Erythroblast (primary cell): ENCODE measurements at regions not wholly inside any gene's neighbourhood (a gene's known extent, or its start where the extent isn't known, plus 50 kb on each side); places are given as distances from the start of the nearest gene placed in this dataset.

ENCODE experiments used
- DNase-seq, 2 experiments: peaks; one replicate each; lab custom pipeline; 2025; lab: John Stamatoyannopoulos, UW
- GATA1 ChIP-seq: IDR thresholded peaks from 2 replicates; pipeline ENCODE4 v1.6.1; 2011; ENCODE audit warnings: low read depth, mild to moderate bottlenecking, control low read depth, low read length, moderate library complexity
- POLR2A ChIP-seq: IDR thresholded peaks from 2 replicates; pipeline ENCODE4 v1.6.1; 2011; ENCODE audit warnings: mild to moderate bottlenecking, low read length

DNA sequence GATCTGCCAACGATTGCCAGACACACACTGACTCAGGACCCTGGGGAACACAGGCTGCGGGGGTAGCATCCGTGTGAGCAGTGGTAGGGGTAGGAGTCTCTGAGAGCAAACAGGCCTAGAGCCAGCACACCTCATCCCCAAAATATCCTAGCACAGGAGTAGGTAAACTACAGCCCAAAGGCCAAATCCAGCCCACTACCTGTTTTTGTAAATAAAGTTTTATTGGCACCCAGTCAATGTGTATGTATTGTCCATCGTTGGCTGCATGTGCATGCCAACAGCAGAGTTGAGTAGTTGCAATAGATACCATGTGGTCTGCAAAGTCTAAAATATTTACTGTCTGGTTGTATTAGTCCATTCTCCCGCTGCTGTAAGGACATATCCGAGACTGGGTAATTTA is 55.5 kb upstream of the GPRC5B start:
- DNase-seq = no peak
- TF ChIP-seq GATA1 (no peak), POLR2A (no peak)

DNA sequence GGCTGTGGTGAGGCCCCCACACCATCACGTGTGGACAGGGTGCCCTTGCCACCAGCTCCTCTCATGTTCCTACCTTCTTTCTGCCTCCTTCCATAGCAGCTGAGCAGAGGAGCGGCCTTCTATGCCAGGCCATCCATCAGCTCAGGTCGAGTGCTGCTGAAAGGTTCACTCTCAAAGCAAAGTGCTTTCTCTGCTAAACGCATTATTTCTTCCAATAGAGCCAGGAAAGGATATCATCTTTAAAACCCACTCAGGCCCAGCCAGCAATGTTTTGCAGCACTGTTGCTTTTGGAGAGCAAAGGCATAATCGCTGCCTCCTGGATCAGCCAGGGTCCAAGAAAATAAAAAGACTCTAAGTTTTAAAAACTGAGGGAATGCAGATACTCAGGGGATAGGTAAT is 54.9 kb upstream of the GPRC5B start:
- TF ChIP-seq POLR2A (no peak), GATA1 (no peak)
- DNase-seq = no peak

DNA sequence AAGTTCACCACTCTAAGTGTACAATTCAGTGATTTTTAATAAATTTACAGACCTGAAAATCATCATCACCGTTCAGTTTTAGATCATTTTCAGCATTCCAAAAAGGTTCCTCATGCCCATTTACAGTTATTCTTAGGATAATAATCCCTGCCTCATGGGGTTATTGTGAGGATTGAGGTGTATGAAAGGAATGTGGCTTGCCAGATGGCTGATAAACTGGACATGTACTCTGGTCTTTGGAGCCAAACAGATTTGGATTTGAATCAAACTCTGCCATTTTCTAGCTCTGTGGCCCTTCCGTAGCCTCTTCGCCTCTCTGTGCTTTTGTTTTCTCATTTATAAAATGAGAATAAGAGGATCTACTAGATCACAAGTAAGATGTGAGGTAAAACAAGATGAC is 53.9 kb upstream of the GPRC5B start:
- TF ChIP-seq GATA1 (no peak), POLR2A (no peak)
- no peak for DNase-seq

DNA sequence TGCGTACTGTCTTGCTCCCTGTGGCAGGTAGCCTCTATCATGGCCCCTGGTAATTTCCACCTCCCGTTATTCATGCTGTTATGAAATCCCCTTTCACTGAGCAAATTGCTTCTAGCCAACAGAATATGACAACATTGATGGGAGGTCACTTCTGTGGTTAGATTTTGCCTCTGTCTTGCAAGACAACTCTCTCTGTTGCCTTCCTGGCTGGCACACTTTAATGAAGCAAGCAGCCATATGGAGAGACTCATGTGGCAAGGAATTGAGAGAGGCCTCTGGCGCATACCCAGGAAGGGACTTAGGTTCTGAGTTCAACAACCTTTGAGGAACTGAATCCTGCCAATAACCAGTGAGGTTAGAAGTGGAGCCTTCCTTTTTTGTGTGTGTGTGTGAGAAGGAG is 51.8 kb upstream of the GPRC5B start:
- DNase-seq = no peak
- TF ChIP-seq GATA1 (no peak), POLR2A (no peak)

DNA sequence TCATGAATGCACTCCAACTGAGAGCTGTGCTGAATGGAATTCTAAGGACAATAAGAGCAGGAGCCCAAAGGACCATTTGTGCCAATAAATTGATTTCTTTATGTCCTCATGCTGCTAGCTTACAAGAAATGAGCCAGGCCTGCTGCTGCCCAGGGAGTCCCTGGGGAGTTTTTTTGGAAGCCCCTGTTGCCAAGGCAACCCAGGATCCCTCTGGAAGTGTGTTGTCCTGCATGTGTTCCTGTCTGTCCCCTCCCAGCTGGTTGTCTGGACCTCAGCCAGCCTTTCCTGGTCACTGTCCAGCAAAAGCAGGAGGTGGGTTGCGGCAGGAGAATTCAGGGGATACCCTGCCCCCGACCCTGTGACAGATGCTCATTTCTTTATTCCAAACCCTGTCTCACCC is 51.0 kb upstream of the GPRC5B start:
- no peak for TF ChIP-seq POLR2A
- no peak for TF ChIP-seq GATA1
- no peak for DNase-seq
